ENCODE measurements at regions not wholly inside any gene's neighbourhood (a gene's known extent, or its start where the extent isn't known, plus 50 kb on each side); places are given as distances from the start of the nearest gene placed in this dataset.
A peak's percentile ranks its signal among the peaks of the same experiment; 100 is the strongest.

DNA sequence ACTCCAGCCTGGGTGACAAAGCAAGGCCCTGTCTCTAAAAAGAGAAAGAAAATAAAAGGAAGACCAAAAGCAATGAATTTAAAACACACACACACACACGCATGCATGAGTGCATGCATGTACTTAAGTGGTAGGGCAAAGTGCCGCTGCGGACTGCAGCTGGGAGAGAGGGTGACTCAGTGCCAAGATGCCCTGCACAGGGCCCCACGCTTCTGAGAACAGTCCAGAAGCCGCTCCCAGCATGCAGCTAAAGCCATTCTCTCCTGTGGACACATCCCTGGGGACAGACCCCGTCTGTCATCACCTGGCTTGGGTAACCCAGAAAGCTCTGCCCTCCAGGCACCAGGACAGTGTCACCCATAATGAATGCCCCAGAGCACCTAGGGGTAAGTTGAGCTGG, 61.0 kb upstream of the MYL10 start:
- 85 to 87% methylated on average over 3 to 6 of the region's 6 CpGs for WGBS, 2 donors
- TF ChIP-seq, protein P1, sequence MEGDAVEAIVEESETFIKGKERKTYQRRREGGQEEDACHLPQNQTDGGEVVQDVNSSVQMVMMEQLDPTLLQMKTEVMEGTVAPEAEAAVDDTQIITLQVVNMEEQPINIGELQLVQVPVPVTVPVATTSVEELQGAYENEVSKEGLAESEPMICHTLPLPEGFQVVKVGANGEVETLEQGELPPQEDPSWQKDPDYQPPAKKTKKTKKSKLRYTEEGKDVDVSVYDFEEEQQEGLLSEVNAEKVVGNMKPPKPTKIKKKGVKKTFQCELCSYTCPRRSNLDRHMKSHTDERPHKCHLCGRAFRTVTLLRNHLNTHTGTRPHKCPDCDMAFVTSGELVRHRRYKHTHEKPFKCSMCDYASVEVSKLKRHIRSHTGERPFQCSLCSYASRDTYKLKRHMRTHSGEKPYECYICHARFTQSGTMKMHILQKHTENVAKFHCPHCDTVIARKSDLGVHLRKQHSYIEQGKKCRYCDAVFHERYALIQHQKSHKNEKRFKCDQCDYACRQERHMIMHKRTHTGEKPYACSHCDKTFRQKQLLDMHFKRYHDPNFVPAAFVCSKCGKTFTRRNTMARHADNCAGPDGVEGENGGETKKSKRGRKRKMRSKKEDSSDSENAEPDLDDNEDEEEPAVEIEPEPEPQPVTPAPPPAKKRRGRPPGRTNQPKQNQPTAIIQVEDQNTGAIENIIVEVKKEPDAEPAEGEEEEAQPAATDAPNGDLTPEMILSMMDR (IDR thresholded peaks at IDR 0.05), result no peak
- no peak for TF ChIP-seq POLR2A (IDR thresholded peaks at IDR 0.05)

DNA sequence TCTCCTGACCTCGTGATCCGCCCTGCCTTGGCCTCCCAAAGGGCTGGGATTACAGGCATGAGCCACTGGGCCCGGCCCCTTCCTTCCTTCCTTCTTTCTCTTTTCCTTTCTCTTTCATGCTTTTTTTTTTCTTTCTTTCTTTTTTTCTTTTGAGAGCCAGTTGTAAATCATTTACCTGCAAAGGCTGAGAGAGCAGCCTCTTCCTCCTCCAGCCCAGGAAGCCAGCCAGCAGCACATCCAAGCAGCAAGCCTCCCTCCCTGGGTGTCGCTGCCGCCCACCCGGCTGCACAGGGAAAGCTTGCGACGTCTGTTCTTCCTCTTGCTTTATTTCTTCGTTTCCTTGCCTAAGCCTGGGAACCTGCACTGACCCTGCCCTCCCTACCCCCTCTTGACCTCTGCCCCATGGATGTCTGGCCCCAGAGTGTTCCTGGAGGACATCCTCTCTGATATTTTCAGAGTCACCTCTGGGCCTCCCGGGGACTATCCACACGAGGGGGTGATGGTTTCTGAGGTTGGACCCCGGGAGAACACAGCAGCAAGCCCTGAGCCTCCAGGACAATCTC, 62.8 kb upstream of the MYL10 start:
- ATAC-seq, result no peak
- intact Hi-C loops (cut with DNase I), result loop anchor here (5.0 kb wide), 1 partner anchor 120 kb away; no protein-coding TSS in a partner anchor
- H3K4me3 ChIP-seq, result no peak overlapping the region

More for the DNA sequence above, 61.0 kb upstream of the MYL10 start:
- ATAC-seq, result no peak
- Histone ChIP-seq H3K9me3 (no peaks in the 10 kb centered on the region), H3K4me1 (peaks cover 12% of the 10 kb centered on the region), H3K4me3 (no peak overlapping the region), H3K27ac (no peak overlapping the region), H3K27me3 (no peaks in the 10 kb centered on the region), H3K36me3 (replicated peaks in 1 of 2; ENCODE audit: insufficient read depth in 1 of 2, low read depth in 2 of 2) (no peaks in the 10 kb centered on the region)
- no peak for DNase-seq
- intact Hi-C loops (cut with DNase I), result loop anchor here (5.0 kb wide), 1 partner anchor 122 kb away; no protein-coding TSS in a partner anchor

DNA sequence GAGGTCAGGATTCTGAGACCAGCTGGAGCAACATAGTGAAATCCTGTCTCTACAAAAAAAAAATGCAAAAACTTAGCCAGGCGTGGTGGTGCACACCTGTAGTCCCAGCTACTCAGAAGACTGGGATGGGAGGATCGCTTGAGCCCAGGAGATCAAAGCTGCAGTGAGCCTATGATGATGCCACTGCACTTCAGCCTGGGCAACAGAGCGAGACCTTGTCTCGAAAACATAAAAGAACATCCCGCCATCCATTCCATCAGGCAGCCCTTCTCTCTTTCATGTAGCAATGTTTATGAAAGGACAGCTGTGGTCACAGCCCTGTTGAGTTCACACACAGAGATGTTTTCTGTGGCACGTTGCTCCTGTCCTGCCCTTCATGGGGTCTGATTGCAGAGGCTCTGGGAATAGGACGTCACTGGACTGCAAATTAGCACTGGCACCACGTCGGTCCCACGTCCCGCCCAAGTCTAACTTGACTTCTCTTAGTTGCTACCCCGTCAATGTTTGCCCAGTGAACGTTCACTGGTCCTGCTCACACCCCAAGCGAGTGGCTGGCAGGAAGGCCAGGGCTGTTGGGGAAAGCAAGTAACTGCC, 64.5 kb upstream of the MYL10 start:
- DNase-seq, result no peak
- WGBS, 2 donors, result 83 to 88% methylated on average over 13 to 14 of the region's 14 CpGs
- no peak for TF ChIP-seq POLR2A (IDR thresholded peaks at IDR 0.05)
- TF ChIP-seq, protein P1 (IDR thresholded peaks at IDR 0.05), result no peak
- ATAC-seq, result no peak
- Histone ChIP-seq H3K4me3 (no peak overlapping the region), H3K36me3 (replicated peaks in 1 of 2; ENCODE audit: insufficient read depth in 1 of 2, low read depth in 2 of 2) (no peaks in the 10 kb centered on the region), H3K9me3 (no peaks in the 10 kb centered on the region), H3K27me3 (no peaks in the 10 kb centered on the region), H3K27ac (no peak overlapping the region), H3K4me1 (peaks cover 5% of the 10 kb centered on the region)
- intact Hi-C loops (cut with DNase I), result loop anchor here (5.0 kb wide), 1 partner anchor 119 kb away; no protein-coding TSS in a partner anchor

More for the DNA sequence above, 62.8 kb upstream of the MYL10 start:
- H3K4me1 ChIP-seq, result peaks cover 12% of the 10 kb centered on the region
- H3K9me3 ChIP-seq, result no peaks in the 10 kb centered on the region
- WGBS, 2 donors, result 31 to 37% methylated on average over 12 of the region's 12 CpGs
- DNase-seq, result peak in 3 of 4 donors; percentile 27 to 41 (median 33)
- H3K36me3 ChIP-seq (replicated peaks in 1 of 2; ENCODE audit: insufficient read depth in 1 of 2, low read depth in 2 of 2), result no peaks in the 10 kb centered on the region
- H3K27ac ChIP-seq, result peak overlapping the region in 2 of 4 donors; percentile 21 to 45
- H3K27me3 ChIP-seq, result no peaks in the 10 kb centered on the region
- TF ChIP-seq, protein P1 (IDR thresholded peaks at IDR 0.05), result no peak
- no peak for TF ChIP-seq POLR2A (IDR thresholded peaks at IDR 0.05)

DNA sequence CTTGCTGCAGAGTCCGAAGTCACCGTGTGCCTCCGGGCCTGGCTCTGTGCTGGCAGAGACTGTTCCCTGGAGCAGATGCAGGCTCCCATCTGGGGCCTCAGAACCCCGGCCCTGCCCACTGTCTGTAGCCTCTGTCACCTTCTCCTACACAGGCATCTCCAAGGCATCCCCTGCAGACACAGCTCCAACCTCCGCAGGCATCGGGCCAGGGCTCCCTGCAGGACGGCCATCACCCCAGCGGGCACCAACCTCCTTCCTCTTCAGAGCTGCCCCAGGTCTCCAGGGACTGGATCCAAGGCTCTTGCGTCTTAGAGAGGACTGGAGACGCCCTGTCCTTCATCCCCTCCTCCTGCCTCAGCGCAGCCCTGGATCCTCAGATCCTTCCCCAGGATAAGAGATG, 69.9 kb upstream of the MYL10 start:
- Histone ChIP-seq H3K4me3 (no peak overlapping the region), H3K27ac (no peak overlapping the region), H3K4me1 (no peaks in the 10 kb centered on the region), H3K36me3 (replicated peaks in 1 of 2; ENCODE audit: insufficient read depth in 1 of 2, low read depth in 2 of 2) (no peaks in the 10 kb centered on the region), H3K9me3 (no peaks in the 10 kb centered on the region), H3K27me3 (no peaks in the 10 kb centered on the region)
- intact Hi-C loops (cut with DNase I), result no loop called here
- 67 to 73% methylated on average over 7 to 11 of the region's 11 CpGs for WGBS, 2 donors
- TF ChIP-seq, protein P1 (IDR thresholded peaks at IDR 0.05), result no peak
- no peak for TF ChIP-seq POLR2A (IDR thresholded peaks at IDR 0.05)
- no peak for DNase-seq
- ATAC-seq, result no peak

DNA sequence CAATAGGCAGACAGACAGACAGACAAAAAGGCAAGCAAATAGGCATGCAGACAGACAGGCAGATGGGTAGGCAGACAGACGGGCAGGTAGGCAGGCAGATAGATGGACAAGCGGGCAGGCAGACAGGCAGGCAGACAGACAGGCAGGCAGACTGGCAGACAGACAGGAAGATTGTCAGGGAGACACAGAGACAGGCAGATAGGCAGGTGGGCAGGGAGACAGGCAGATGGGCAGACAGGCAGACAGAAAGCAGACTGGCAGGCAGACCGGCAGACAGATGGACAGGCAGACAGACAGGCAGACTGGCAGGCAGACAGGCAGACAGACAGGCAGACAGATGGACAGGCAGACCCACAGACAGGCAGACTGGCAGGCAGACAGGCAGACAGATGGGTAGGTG, 70.3 kb upstream of the MYL10 start:
- intact Hi-C loops (cut with DNase I), result no loop called here
- ATAC-seq (no peak), DNase-seq (no peak)
- H3K9me3 ChIP-seq, result no peaks in the 10 kb centered on the region
- no peaks in the 10 kb centered on the region for H3K27me3 ChIP-seq
- H3K4me1 ChIP-seq, result no peaks in the 10 kb centered on the region
- TF ChIP-seq, protein P1 (IDR thresholded peaks at IDR 0.05), result no peak
- WGBS, 2 donors, result 62 to 67% methylated on average over 3 of the region's 3 CpGs
- H3K4me3 ChIP-seq, result no peak overlapping the region
- H3K27ac ChIP-seq, result no peak overlapping the region
- H3K36me3 ChIP-seq (replicated peaks in 1 of 2; ENCODE audit: insufficient read depth in 1 of 2, low read depth in 2 of 2), result no peaks in the 10 kb centered on the region

Data from body of pancreas (tissue), 4 donors.